Keratinocyte (primary cell): ENCODE measurements at regions not wholly inside any gene's neighbourhood (a gene's known extent, or its start where the extent isn't known, plus 50 kb on each side); places are given as distances from the start of the nearest gene placed in this dataset.
"Not testable (repeated sequence)": the region's sequence is repeated elsewhere in the genome, so short reads cannot be mapped to it uniquely, and the experiment has no call there.

ENCODE experiments used
- CTCF ChIP-seq, 3 experiments: IDR thresholded peaks in 1 of 3; conservative IDR thresholded peaks in 1 of 3; optimal IDR thresholded peaks in 1 of 3; 2 replicates in 2 of 3; 3 replicates in 1 of 3; pipeline versions ENCODE3 to v1.5.1; 2011; ENCODE audit warnings: low read length in 3 of 3, mild to moderate bottlenecking in 3 of 3, moderate library complexity in 2 of 3, control low read depth in 1 of 3, inconsistent platforms in 1 of 3; ENCODE audit not compliant: insufficient read depth in 2 of 3; ENCODE audit errors: extremely low read depth in 1 of 3
- EZH2 ChIP-seq: IDR thresholded peaks from one replicate; pipeline ENCODE4 v1.6.1; 2012; ENCODE audit warnings: inconsistent platforms, mild to moderate bottlenecking, low read length, moderate library complexity

GRCh38 chr9:20235206-20235605 is 387.1 kb downstream of the MLLT3 start:
- not testable (repeated sequence) for TF ChIP-seq CTCF (optimal IDR thresholded peaks at IDR 0.05 in 1 of 3, IDR thresholded peaks at IDR 0.05 in 1 of 3, conservative IDR thresholded peaks at IDR 0.05 in 1 of 3; ENCODE audit: extremely low read depth in 1 of 3, insufficient read depth in 2 of 3, low read length in 3 of 3); EZH2
